ENCODE measurements at regions not wholly inside any gene's neighbourhood (a gene's known extent, or its start where the extent isn't known, plus 50 kb on each side); places are given as distances from the start of the nearest gene placed in this dataset.
A peak's percentile ranks its signal among the peaks of the same experiment; 100 is the strongest.

DNA sequence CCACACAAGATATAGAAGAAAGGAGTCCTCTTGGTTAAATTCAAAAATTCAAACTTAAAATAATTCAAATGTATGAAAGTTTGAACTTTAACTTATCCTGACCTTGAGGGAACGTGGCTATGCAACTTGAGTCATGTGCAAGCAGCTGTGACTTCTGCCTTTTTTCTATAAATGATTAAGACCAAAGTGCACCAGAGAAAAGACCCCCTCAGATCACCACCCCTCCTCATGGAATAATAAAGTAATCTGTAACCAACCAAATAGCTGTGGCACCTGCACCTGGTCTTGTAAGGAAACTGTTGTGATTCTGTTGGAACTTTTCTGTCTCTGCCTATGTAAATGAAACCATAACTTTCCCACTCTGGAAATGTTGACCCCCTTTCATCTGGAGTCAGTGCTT lies 141.1 kb upstream of the GGTLC1 start:
- CTCF ChIA-PET: interaction anchor here (0.8 kb wide), 1 partner anchor 28 kb away, joined by 3 read pairs; no protein-coding TSS in a partner anchor
- Mint-ChIP-seq H3K9me3 (ENCODE audit: insufficient read depth) (no peaks in the 10 kb centered on the region), H3K4me3 (no peak overlapping the region), H3K27ac (no peak overlapping the region), H3K4me1 (ENCODE audit: low read depth) (peaks cover 6% of the 10 kb centered on the region), H3K27me3 (ENCODE audit: low read depth) (peaks cover 17% of the 10 kb centered on the region), H3K36me3 (ENCODE audit: low read depth) (no peaks in the 10 kb centered on the region)
- POLR2A ChIA-PET: no interaction called here
- DNase-seq: no peak
- no peak for ATAC-seq

DNA sequence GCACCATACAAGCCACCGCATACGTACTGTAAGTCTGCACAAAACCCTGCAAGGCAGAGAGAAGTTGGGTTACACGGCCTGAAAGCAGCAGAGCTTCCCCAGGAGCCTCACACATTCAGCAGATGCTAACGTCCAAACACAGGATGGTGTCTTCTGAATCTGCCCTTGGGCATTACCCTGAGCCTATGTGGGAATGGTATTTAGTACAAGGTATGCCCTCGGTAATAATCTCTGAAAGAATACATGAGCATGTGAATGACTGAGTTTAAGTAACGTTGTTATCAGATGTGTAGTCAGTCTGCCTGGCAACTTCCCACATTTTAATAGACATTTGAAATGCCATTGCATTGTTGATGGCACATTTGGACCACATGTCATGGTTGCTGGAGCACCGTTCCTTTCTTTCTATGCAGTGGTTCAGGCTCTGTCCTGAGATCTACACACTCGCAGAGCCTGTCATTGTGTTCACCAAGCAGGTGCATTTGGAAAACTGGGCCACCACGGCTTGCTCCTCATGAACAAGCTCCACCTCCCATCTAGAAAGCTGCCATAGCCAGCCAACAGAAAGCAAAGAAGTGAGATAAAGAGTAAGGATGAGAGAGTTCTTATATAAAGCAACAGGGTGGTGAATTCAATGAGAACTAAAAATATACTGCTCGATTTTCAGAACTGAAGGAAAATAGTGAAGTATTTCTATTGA lies 136.5 kb upstream of the GGTLC1 start:
- Mint-ChIP-seq H3K9me3 (ENCODE audit: insufficient read depth) (no peaks in the 10 kb centered on the region), H3K4me1 (ENCODE audit: low read depth) (no peaks in the 10 kb centered on the region), H3K36me3 (ENCODE audit: low read depth) (no peaks in the 10 kb centered on the region), H3K4me3 (no peak overlapping the region), H3K27me3 (ENCODE audit: low read depth) (peaks cover 23% of the 10 kb centered on the region), H3K27ac (no peak overlapping the region)
- ChIA-PET POLR2A (no interaction called here), CTCF (no interaction called here)
- ATAC-seq (no peak), DNase-seq (no peak)

DNA sequence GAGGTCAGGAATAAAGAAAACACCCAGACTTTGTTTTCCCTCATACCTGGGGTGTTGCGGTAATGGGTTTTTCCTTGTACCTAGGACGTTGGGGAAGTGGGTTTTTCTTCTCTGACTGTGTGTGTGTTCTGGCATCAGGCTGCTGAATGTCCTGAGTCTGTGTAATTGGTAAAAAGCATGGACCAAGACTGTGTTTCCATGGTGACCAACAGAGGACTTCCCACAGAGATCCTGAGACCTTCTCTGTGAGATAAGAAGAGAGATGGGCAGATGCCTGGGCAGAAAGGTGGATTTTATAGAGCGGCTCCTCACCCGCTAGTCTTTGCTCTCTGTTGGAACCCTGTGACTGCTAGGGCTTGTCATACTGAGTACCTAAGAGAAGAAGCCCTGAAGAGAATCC lies 135.4 kb upstream of the GGTLC1 start:
- ChIA-PET POLR2A (no interaction called here), CTCF (no interaction called here)
- H3K27me3 Mint-ChIP-seq (ENCODE audit: low read depth): peaks cover 22% of the 10 kb centered on the region
- H3K4me1 Mint-ChIP-seq (ENCODE audit: low read depth): no peaks in the 10 kb centered on the region
- no peak overlapping the region for H3K27ac Mint-ChIP-seq
- H3K9me3 Mint-ChIP-seq (ENCODE audit: insufficient read depth): no peaks in the 10 kb centered on the region
- no peaks in the 10 kb centered on the region for H3K36me3 Mint-ChIP-seq (ENCODE audit: low read depth)
- DNase-seq: no peak
- H3K4me3 Mint-ChIP-seq: no peak overlapping the region
- ATAC-seq: no peak

DNA sequence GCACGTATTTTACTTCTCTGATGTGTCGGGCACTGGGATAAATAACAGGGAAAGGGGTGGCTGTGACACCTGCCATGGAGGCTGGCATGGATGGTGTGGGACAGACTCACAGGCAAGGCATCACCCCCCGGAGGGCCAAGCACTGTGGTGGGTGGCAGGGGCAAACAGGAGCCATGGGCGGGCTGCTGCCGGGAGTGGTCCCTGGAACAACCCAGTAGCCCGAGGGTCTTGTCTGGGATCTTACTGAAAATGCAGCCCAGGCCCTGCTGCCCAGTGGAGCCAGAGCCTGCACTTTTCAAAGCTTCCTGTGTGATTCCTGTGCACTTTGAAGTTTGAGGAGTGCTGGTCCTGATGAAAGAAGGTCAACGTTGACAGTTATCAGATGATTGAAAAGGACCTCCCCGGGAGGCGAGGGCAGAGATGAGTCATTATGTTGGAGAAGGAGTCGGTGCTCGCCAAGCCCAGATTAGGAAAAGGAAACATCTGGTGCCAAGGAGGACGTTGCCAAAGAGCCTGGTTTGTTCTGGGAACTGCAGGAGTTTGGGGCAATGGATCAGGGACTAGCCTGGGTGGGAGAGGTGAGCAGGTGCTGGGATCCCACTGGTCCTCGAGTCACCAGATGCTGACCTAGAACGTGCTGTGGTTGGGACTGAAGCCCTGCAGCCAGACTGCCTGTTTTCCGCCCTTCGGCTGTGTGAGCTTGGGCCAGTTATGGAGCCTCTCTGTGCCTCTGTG lies 130.0 kb upstream of the GGTLC1 start:
- Mint-ChIP-seq H3K9me3 (ENCODE audit: insufficient read depth) (no peaks in the 10 kb centered on the region), H3K27me3 (ENCODE audit: low read depth) (peaks cover 21% of the 10 kb centered on the region), H3K27ac (no peak overlapping the region), H3K4me1 (ENCODE audit: low read depth) (no peaks in the 10 kb centered on the region), H3K4me3 (no peak overlapping the region), H3K36me3 (ENCODE audit: low read depth) (no peaks in the 10 kb centered on the region)
- DNase-seq (no peak), ATAC-seq (no peak)
- ChIA-PET POLR2A (no interaction called here), CTCF (no interaction called here)

DNA sequence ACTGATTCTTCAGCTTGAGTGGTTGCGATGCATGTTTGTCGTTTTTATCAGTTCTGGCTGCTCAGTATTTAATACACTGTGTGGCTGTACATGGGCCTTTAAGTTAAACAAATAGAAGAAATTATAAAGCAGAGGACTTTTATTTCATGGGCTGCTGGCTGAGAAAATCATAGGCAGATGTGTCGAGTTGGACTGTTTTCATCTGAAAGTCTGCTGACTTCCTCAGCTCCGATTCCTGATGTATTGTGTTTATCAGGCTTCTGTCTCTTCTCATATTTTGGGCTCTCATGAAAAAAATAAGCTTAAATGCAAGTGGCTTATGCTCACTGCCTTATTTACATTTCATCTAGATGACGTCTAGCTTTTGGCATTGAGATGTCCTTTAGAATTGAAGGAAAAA lies 129.5 kb upstream of the GGTLC1 start:
- Mint-ChIP-seq H3K27ac (no peak overlapping the region), H3K4me3 (no peak overlapping the region), H3K9me3 (ENCODE audit: insufficient read depth) (no peaks in the 10 kb centered on the region), H3K27me3 (ENCODE audit: low read depth) (peaks cover 16% of the 10 kb centered on the region), H3K4me1 (ENCODE audit: low read depth) (no peaks in the 10 kb centered on the region), H3K36me3 (ENCODE audit: low read depth) (no peaks in the 10 kb centered on the region)
- ChIA-PET CTCF (no interaction called here), POLR2A (no interaction called here)
- ATAC-seq (no peak), DNase-seq (no peak)

DNA sequence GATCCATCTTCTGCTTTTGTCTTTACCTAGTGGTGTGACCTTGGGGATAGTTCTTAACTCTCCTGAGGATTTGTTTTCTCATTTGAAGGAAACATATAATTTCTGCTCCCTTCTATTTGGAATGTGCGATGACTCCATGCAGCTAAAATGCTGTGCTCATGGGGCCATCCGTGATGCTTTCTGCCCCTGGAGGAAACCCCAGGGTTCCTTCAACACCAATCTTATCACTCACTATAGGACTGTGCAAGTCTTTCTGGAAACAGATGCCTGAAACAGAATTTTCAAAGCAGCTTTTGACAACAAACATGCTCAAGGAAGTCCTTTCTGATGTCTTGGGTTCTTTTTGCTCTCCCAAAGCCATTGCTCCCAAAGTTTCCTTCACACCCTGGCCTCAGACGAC lies 128.8 kb upstream of the GGTLC1 start:
- DNase-seq (no peak), ATAC-seq (no peak)
- H3K9me3 Mint-ChIP-seq (ENCODE audit: insufficient read depth): no peaks in the 10 kb centered on the region
- no peak overlapping the region for H3K4me3 Mint-ChIP-seq
- no peak overlapping the region for H3K27ac Mint-ChIP-seq
- H3K4me1 Mint-ChIP-seq (ENCODE audit: low read depth): no peaks in the 10 kb centered on the region
- CTCF ChIA-PET: interaction anchor here (1.5 kb wide), 1 partner anchor 32 kb away, joined by 3 read pairs; no protein-coding TSS in a partner anchor
- no peaks in the 10 kb centered on the region for H3K36me3 Mint-ChIP-seq (ENCODE audit: low read depth)
- POLR2A ChIA-PET: interaction anchor here (1.1 kb wide), 1 partner anchor 656 kb away, joined by 3 read pairs; no protein-coding TSS in a partner anchor
- H3K27me3 Mint-ChIP-seq (ENCODE audit: low read depth): peaks cover 16% of the 10 kb centered on the region

DNA sequence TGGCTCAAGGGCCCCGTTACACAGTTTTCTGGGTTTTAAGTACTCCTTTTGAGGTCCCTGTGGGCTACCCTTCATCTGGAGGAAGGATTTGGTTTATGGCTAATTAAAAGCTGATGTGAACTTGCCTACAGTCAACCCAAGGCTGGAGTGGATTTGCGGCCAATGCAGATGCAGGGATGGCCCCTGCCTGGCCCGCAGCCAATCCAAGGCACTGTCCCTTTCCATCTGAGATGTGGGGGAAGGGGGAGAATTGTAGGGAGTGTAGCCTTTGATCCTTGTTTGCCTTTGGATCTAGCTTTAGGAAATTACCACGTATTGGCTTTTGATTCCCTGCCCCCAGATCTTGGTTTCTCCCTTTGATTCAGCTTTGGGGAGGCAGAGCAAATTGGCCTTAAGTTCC lies 128.0 kb upstream of the GGTLC1 start:
- Mint-ChIP-seq H3K27ac (no peak overlapping the region), H3K9me3 (ENCODE audit: insufficient read depth) (no peaks in the 10 kb centered on the region), H3K4me3 (no peak overlapping the region), H3K4me1 (ENCODE audit: low read depth) (no peaks in the 10 kb centered on the region), H3K27me3 (ENCODE audit: low read depth) (peaks cover 16% of the 10 kb centered on the region), H3K36me3 (ENCODE audit: low read depth) (no peaks in the 10 kb centered on the region)
- ChIA-PET POLR2A (interaction anchor here (1.1 kb wide), 1 partner anchor 657 kb away, joined by 3 read pairs; no protein-coding TSS in a partner anchor), CTCF (interaction anchor here (1.5 kb wide), 1 partner anchor 33 kb away, joined by 3 read pairs; no protein-coding TSS in a partner anchor)
- no peak for ATAC-seq
- no peak for DNase-seq

- H3K27me3 Mint-ChIP-seq (ENCODE audit: low read depth): peaks cover 4% of the 10 kb centered on the region
- no peak overlapping the region for H3K4me3 Mint-ChIP-seq
- H3K36me3 Mint-ChIP-seq (ENCODE audit: low read depth): no peaks in the 10 kb centered on the region
- no peak overlapping the region for H3K27ac Mint-ChIP-seq
- ATAC-seq (no peak), DNase-seq (no peak)
- CTCF ChIA-PET: interaction anchor here (1.2 kb wide), 1 partner anchor 50 kb away, joined by 3 read pairs; no protein-coding TSS in a partner anchor
- no peaks in the 10 kb centered on the region for H3K4me1 Mint-ChIP-seq (ENCODE audit: low read depth)
- H3K9me3 Mint-ChIP-seq (ENCODE audit: insufficient read depth): no peaks in the 10 kb centered on the region
- POLR2A ChIA-PET: no interaction called here
Observed at GRCh38 chr20:24112360-24112759, 123.8 kb upstream of the GGTLC1 start.

- no peaks in the 10 kb centered on the region for H3K36me3 Mint-ChIP-seq (ENCODE audit: low read depth)
- ATAC-seq (no peak), DNase-seq (no peak)
- H3K4me3 Mint-ChIP-seq: no peak overlapping the region
- H3K27me3 Mint-ChIP-seq (ENCODE audit: low read depth): peaks cover 7% of the 10 kb centered on the region
- no peaks in the 10 kb centered on the region for H3K9me3 Mint-ChIP-seq (ENCODE audit: insufficient read depth)
- no peaks in the 10 kb centered on the region for H3K4me1 Mint-ChIP-seq (ENCODE audit: low read depth)
- CTCF ChIA-PET: interaction anchor here (1.0 to 1.2 kb wide), 2 partner anchors 10 to 51 kb away, joined by 3 to 8 read pairs; no protein-coding TSS in a partner anchor
- POLR2A ChIA-PET: no interaction called here
- no peak overlapping the region for H3K27ac Mint-ChIP-seq
Observed at GRCh38 chr20:24111858-24112257, 123.3 kb upstream of the GGTLC1 start.

GRCh38 chr20:24109537-24109936 lies 121.0 kb upstream of the GGTLC1 start:
- H3K27me3 Mint-ChIP-seq (ENCODE audit: low read depth): peaks cover 21% of the 10 kb centered on the region
- no peaks in the 10 kb centered on the region for H3K9me3 Mint-ChIP-seq (ENCODE audit: insufficient read depth)
- no peaks in the 10 kb centered on the region for H3K36me3 Mint-ChIP-seq (ENCODE audit: low read depth)
- ATAC-seq: no peak
- ChIA-PET CTCF (interaction anchor here (1.6 to 2.2 kb wide), 2 partner anchors 9 to 56 kb away, joined by 5 read pairs; no protein-coding TSS in a partner anchor), POLR2A (interaction anchor here (1.1 kb wide), 1 partner anchor 17 kb away, joined by 3 read pairs; no protein-coding TSS in a partner anchor)
- H3K4me1 Mint-ChIP-seq (ENCODE audit: low read depth): no peaks in the 10 kb centered on the region
- peak overlapping the region; percentile 45 for H3K4me3 Mint-ChIP-seq
- no peak overlapping the region for H3K27ac Mint-ChIP-seq
- no peak for DNase-seq

DNA sequence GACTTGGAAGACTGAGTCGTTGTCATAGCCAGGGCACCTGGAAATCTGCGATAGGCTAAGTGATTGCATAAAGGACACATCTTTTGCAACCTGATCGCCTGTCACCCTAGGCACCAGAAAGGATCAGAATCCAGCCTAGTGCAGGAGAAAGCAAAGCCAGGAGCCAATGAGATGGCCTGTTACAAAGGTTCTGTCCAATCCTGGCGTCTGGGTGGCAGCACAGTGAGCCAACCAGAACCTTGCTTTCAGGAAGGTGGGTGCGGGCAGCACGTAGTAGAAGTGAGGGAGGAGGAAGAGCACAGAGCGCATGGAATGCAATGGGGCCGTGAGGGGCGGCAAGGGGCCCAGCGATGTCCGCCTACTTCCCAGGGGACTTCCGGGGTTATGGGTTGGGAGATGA lies 120.4 kb upstream of the GGTLC1 start:
- ChIA-PET POLR2A (interaction anchor here (1.1 kb wide), 1 partner anchor 18 kb away, joined by 3 read pairs; no protein-coding TSS in a partner anchor), CTCF (interaction anchor here (1.6 to 2.2 kb wide), 2 partner anchors 9 to 56 kb away, joined by 5 read pairs; no protein-coding TSS in a partner anchor)
- ATAC-seq (no peak), DNase-seq (no peak)
- Mint-ChIP-seq H3K4me3 (peak overlapping the region; percentile 45), H3K36me3 (ENCODE audit: low read depth) (no peaks in the 10 kb centered on the region), H3K9me3 (ENCODE audit: insufficient read depth) (no peaks in the 10 kb centered on the region), H3K27me3 (ENCODE audit: low read depth) (peaks cover 21% of the 10 kb centered on the region), H3K27ac (no peak overlapping the region), H3K4me1 (ENCODE audit: low read depth) (no peaks in the 10 kb centered on the region)

DNA sequence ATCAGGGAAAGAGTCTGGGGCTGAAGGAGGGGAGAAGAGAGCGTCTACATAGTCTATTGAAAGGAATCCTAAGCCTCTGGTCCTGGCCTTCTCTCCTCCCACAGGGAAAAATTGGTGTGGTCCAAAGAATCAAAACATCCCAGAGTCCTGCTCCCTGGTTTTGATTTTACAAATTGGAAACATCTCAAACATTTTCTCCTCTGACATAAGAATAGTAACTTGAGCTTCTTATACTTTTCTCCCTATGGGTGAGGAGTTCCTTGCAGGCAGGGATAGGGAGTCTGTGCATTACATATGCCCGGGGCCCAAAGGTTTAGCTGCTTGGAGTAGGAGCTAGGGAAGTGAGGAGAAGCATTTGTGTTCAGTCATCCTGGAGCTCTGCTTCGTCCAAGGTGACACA lies 120.0 kb upstream of the GGTLC1 start:
- H3K4me1 Mint-ChIP-seq (ENCODE audit: low read depth): no peaks in the 10 kb centered on the region
- no peaks in the 10 kb centered on the region for H3K36me3 Mint-ChIP-seq (ENCODE audit: low read depth)
- no peak overlapping the region for H3K4me3 Mint-ChIP-seq
- H3K9me3 Mint-ChIP-seq (ENCODE audit: insufficient read depth): no peaks in the 10 kb centered on the region
- ChIA-PET POLR2A (no interaction called here), CTCF (interaction anchor here (1.6 to 2.2 kb wide), 2 partner anchors 8 to 56 kb away, joined by 5 read pairs; no protein-coding TSS in a partner anchor)
- no peak overlapping the region for H3K27ac Mint-ChIP-seq
- no peak for ATAC-seq
- peaks cover 21% of the 10 kb centered on the region for H3K27me3 Mint-ChIP-seq (ENCODE audit: low read depth)
- no peak for DNase-seq

All from activated CD8-positive, alpha-beta T cell treated with anti-CD3 and anti-CD28 coated beads, Interleukin-2, amount 10 ng/mL, durations not matched to agents 7 days and 5 days (primary cell).